ENCODE measurements at regions not wholly inside any gene's neighbourhood (a gene's known extent, or its start where the extent isn't known, plus 50 kb on each side); places are given as distances from the start of the nearest gene placed in this dataset.

- TF ChIP-seq, protein P1, sequence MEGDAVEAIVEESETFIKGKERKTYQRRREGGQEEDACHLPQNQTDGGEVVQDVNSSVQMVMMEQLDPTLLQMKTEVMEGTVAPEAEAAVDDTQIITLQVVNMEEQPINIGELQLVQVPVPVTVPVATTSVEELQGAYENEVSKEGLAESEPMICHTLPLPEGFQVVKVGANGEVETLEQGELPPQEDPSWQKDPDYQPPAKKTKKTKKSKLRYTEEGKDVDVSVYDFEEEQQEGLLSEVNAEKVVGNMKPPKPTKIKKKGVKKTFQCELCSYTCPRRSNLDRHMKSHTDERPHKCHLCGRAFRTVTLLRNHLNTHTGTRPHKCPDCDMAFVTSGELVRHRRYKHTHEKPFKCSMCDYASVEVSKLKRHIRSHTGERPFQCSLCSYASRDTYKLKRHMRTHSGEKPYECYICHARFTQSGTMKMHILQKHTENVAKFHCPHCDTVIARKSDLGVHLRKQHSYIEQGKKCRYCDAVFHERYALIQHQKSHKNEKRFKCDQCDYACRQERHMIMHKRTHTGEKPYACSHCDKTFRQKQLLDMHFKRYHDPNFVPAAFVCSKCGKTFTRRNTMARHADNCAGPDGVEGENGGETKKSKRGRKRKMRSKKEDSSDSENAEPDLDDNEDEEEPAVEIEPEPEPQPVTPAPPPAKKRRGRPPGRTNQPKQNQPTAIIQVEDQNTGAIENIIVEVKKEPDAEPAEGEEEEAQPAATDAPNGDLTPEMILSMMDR (IDR thresholded peaks at IDR 0.05): no peak
- H3K9me3 Mint-ChIP-seq (ENCODE audit: unreplicated experiment): peaks cover 5% of the 10 kb centered on the region
- H3K27me3 Mint-ChIP-seq (ENCODE audit: unreplicated experiment): peaks cover 8% of the 10 kb centered on the region
- no peaks in the 10 kb centered on the region for H3K36me3 Mint-ChIP-seq (ENCODE audit: unreplicated experiment)
- DNase-seq (ENCODE audit: extremely low spot score, unreplicated experiment): no peak
- no peaks in the 10 kb centered on the region for H3K4me1 Mint-ChIP-seq (ENCODE audit: unreplicated experiment)
- H3K4me3 Mint-ChIP-seq (ENCODE audit: unreplicated experiment): no peak overlapping the region
- no peak overlapping the region for H3K27ac Mint-ChIP-seq (ENCODE audit: unreplicated experiment)
These were observed 430.3 kb upstream of the NRP1 start for GRCh38 chr10:33764694-33765185.

- no peaks in the 10 kb centered on the region for H3K4me1 Mint-ChIP-seq (ENCODE audit: unreplicated experiment)
- no peak overlapping the region for H3K27ac Mint-ChIP-seq (ENCODE audit: unreplicated experiment)
These were observed 425.8 kb upstream of the NRP1 start for GRCh38 chr10:33760056-33760943.

DNA sequence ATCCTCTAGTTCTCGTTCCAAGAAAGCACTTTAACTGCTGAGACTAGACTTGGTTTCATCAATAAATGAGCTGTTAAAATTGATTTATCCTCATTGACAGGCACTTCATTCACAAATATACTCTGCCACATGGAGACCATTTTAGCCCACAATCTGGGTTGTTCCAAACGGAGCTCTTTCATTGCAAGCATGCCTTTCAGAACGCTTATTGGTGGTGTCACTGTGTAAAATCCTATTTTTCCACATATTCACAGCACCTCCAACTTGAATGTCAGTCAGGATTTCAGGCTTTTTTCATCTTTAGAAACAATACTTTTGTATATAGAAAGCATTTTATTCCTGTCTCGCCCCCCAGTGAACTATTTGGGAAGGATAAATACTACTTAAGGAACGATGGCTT lies 424.7 kb upstream of the NRP1 start:
- no peak for DNase-seq (ENCODE audit: extremely low spot score, unreplicated experiment)
- no peaks in the 10 kb centered on the region for H3K4me1 Mint-ChIP-seq (ENCODE audit: unreplicated experiment)
- H3K9me3 Mint-ChIP-seq (ENCODE audit: unreplicated experiment): peaks cover 5% of the 10 kb centered on the region
- no peak overlapping the region for H3K4me3 Mint-ChIP-seq (ENCODE audit: unreplicated experiment)
- H3K27ac Mint-ChIP-seq (ENCODE audit: unreplicated experiment): no peak overlapping the region
- peaks cover 6% of the 10 kb centered on the region for H3K27me3 Mint-ChIP-seq (ENCODE audit: unreplicated experiment)
- TF ChIP-seq, protein P1 (IDR thresholded peaks at IDR 0.05): no peak
- no peaks in the 10 kb centered on the region for H3K36me3 Mint-ChIP-seq (ENCODE audit: unreplicated experiment)

More at GRCh38 chr10:33760056-33760943, 425.8 kb upstream of the NRP1 start:
- Mint-ChIP-seq H3K9me3 (ENCODE audit: unreplicated experiment) (peaks cover 5% of the 10 kb centered on the region), H3K4me3 (ENCODE audit: unreplicated experiment) (no peak overlapping the region), H3K27me3 (ENCODE audit: unreplicated experiment) (no peaks in the 10 kb centered on the region), H3K36me3 (ENCODE audit: unreplicated experiment) (no peaks in the 10 kb centered on the region)
- TF ChIP-seq, protein P1 (IDR thresholded peaks at IDR 0.05): no peak
- no peak for DNase-seq (ENCODE audit: extremely low spot score, unreplicated experiment)

DNA sequence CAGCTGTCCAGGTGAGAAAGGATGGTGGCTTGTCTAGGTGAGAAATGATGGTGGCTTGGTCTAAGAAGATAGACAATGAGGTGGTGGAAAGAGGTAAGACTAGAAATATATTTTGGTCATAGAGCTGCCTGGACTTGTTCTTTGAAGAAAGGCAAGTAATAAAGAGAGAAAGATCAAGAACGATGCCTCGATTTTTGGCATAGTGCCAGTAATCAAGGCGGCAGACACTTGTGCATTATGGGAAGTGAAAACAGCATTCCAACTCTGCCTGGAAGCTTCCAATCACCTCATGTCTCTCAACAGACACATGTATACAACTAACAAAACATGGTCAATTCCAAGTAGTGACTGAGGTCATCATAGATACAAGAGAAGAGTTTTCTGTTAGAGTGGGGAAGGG lies 423.8 kb upstream of the NRP1 start:
- Mint-ChIP-seq H3K27ac (ENCODE audit: unreplicated experiment) (no peak overlapping the region), H3K9me3 (ENCODE audit: unreplicated experiment) (peaks cover 5% of the 10 kb centered on the region), H3K27me3 (ENCODE audit: unreplicated experiment) (peaks cover 6% of the 10 kb centered on the region), H3K36me3 (ENCODE audit: unreplicated experiment) (no peaks in the 10 kb centered on the region), H3K4me3 (ENCODE audit: unreplicated experiment) (no peak overlapping the region), H3K4me1 (ENCODE audit: unreplicated experiment) (no peaks in the 10 kb centered on the region)
- TF ChIP-seq, protein P1 (IDR thresholded peaks at IDR 0.05): no peak
- no peak for DNase-seq (ENCODE audit: extremely low spot score, unreplicated experiment)

DNA sequence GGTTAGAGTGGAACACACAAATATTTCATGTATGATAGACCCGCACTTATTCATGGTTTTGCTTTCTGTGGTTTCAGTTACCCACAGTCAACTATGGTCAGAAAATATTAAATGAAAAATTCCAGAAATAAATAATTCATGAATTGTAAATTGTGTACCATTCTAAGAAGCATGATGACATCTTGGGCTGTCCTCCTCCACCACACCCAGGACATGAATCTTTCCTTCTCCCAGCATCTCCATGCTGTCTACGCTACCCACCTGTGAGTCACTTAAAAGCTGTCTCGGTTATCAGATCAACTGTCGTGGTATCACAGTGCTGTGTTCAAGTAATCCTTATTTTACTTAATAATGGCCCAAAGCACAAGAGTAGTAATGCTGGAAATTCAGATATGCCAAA lies 419.6 kb upstream of the NRP1 start:
- H3K36me3 Mint-ChIP-seq (ENCODE audit: unreplicated experiment): no peaks in the 10 kb centered on the region
- H3K27me3 Mint-ChIP-seq (ENCODE audit: unreplicated experiment): peaks cover 13% of the 10 kb centered on the region
- H3K9me3 Mint-ChIP-seq (ENCODE audit: unreplicated experiment): no peaks in the 10 kb centered on the region
- TF ChIP-seq, protein P1 (IDR thresholded peaks at IDR 0.05): no peak
- no peak for DNase-seq (ENCODE audit: extremely low spot score, unreplicated experiment)
- H3K4me1 Mint-ChIP-seq (ENCODE audit: unreplicated experiment): no peaks in the 10 kb centered on the region
- no peak overlapping the region for H3K4me3 Mint-ChIP-seq (ENCODE audit: unreplicated experiment)
- H3K27ac Mint-ChIP-seq (ENCODE audit: unreplicated experiment): no peak overlapping the region

All from osteocyte (in vitro differentiated cells).